ENCODE measurements at regions not wholly inside any gene's neighbourhood (a gene's known extent, or its start where the extent isn't known, plus 50 kb on each side); places are given as distances from the start of the nearest gene placed in this dataset.

DNA sequence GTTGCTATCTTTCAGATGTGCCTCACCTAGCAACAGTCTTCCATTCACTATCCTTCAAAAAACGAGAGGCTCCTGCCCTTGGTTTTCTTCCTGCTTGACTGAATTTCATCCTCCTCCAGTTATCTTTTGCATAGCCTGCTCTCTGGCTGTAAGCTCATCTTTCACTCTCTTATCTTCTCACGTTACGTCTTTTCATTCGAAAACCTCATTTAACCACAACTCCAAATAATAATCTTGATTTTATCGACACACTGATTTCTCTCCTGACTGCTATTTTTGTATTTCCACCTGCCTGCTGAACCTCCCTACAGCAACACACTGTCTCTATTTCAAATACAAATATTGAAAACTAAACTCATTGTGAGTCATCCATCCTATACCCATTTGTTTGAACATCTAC lies 230.7 kb upstream of the TMC3 start:
- 0 out of 2 replicates have a peak overlapping the region, but pooled peaks have one; percentile 12 for H2AFZ ChIP-seq
- no peak overlapping the region for H3K4me2 ChIP-seq
- H3K79me2 ChIP-seq (replicated peaks; ENCODE audit: insufficient read depth): no peaks in the 10 kb centered on the region
- Mint-ChIP-seq H3K4me1 (peaks cover 11% of the 10 kb centered on the region), H3K27ac (no peak overlapping the region), H3K9me3 (peaks cover 18% of the 10 kb centered on the region), H3K36me3 (ENCODE audit: low read depth) (peaks cover 16% of the 10 kb centered on the region; the same call in 2 of the 3 replicates), H3K4me3 (no peak overlapping the region), H3K27me3 (ENCODE audit: insufficient read depth, low read depth, poor library complexity) (peaks cover 2% of the 10 kb centered on the region)
- no peaks in the 10 kb centered on the region for H3K27me3 ChIP-seq (ENCODE audit: insufficient read depth)
- TF ChIP-seq STAT1 (IDR thresholded peaks at IDR 0.05; ENCODE audit: unreplicated experiment): no peak
- TF ChIP-seq, protein P1, sequence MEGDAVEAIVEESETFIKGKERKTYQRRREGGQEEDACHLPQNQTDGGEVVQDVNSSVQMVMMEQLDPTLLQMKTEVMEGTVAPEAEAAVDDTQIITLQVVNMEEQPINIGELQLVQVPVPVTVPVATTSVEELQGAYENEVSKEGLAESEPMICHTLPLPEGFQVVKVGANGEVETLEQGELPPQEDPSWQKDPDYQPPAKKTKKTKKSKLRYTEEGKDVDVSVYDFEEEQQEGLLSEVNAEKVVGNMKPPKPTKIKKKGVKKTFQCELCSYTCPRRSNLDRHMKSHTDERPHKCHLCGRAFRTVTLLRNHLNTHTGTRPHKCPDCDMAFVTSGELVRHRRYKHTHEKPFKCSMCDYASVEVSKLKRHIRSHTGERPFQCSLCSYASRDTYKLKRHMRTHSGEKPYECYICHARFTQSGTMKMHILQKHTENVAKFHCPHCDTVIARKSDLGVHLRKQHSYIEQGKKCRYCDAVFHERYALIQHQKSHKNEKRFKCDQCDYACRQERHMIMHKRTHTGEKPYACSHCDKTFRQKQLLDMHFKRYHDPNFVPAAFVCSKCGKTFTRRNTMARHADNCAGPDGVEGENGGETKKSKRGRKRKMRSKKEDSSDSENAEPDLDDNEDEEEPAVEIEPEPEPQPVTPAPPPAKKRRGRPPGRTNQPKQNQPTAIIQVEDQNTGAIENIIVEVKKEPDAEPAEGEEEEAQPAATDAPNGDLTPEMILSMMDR (conservative IDR thresholded peaks at IDR 0.05; ENCODE audit: low read depth in 2 of 2): no peak
- no peak for TF ChIP-seq JUNB (IDR thresholded peaks at IDR 0.05; ENCODE audit: unreplicated experiment)
- TF ChIP-seq EZH2phosphoT487 (IDR thresholded peaks at IDR 0.05; ENCODE audit: unreplicated experiment): no peak
- no peak for TF ChIP-seq ZNF114 (CRISPR knock-in tag; IDR thresholded peaks at IDR 0.05)
- TF ChIP-seq, protein P2, sequence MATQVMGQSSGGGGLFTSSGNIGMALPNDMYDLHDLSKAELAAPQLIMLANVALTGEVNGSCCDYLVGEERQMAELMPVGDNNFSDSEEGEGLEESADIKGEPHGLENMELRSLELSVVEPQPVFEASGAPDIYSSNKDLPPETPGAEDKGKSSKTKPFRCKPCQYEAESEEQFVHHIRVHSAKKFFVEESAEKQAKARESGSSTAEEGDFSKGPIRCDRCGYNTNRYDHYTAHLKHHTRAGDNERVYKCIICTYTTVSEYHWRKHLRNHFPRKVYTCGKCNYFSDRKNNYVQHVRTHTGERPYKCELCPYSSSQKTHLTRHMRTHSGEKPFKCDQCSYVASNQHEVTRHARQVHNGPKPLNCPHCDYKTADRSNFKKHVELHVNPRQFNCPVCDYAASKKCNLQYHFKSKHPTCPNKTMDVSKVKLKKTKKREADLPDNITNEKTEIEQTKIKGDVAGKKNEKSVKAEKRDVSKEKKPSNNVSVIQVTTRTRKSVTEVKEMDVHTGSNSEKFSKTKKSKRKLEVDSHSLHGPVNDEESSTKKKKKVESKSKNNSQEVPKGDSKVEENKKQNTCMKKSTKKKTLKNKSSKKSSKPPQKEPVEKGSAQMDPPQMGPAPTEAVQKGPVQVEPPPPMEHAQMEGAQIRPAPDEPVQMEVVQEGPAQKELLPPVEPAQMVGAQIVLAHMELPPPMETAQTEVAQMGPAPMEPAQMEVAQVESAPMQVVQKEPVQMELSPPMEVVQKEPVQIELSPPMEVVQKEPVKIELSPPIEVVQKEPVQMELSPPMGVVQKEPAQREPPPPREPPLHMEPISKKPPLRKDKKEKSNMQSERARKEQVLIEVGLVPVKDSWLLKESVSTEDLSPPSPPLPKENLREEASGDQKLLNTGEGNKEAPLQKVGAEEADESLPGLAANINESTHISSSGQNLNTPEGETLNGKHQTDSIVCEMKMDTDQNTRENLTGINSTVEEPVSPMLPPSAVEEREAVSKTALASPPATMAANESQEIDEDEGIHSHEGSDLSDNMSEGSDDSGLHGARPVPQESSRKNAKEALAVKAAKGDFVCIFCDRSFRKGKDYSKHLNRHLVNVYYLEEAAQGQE (IDR thresholded peaks at IDR 0.05; ENCODE audit: unreplicated experiment): no peak
- TF ChIP-seq ZNF462 (CRISPR knock-in tag; IDR thresholded peaks at IDR 0.05): no peak
- no peak for TF ChIP-seq CREB1 (CRISPR knock-in tag; IDR thresholded peaks at IDR 0.05; ENCODE audit: low read depth)
- no peak for TF ChIP-seq POLR2AphosphoS5 (IDR thresholded peaks at IDR 0.05; ENCODE audit: low read depth)
- TF ChIP-seq NANOG (IDR thresholded peaks at IDR 0.05; ENCODE audit: borderline replicate concordance): no peak
- TF ChIP-seq ZNF331 (CRISPR knock-in tag; IDR thresholded peaks at IDR 0.05; ENCODE audit: low read depth): no peak
- TF ChIP-seq EZH2 (IDR thresholded peaks at IDR 0.05; ENCODE audit: low read depth, unreplicated experiment): no peak
- TF ChIP-seq ETS1 (IDR thresholded peaks at IDR 0.05): no peak
- no peak overlapping the region for H3K27ac ChIP-seq (ENCODE audit: low read depth)
- DNase-seq (ENCODE audit: low spot score) (no peak), ATAC-seq (no peak)
- H3K36me3 ChIP-seq (ENCODE audit: insufficient read depth): no peaks in the 10 kb centered on the region; the same call in 1 of the 2 replicates
- no peak overlapping the region for H3K4me3 ChIP-seq
- no peaks in the 10 kb centered on the region for H3K4me1 ChIP-seq (ENCODE audit: insufficient read depth)
- no peaks in the 10 kb centered on the region for H3F3A ChIP-seq (replicated peaks; ENCODE audit: low read depth)
- no peaks in the 10 kb centered on the region for H3K9me2 ChIP-seq (ENCODE audit: insufficient read depth)
- no peaks in the 10 kb centered on the region for H4K20me1 ChIP-seq (replicated peaks; ENCODE audit: insufficient read depth)

All from GM23338 (cell line).